Adrenal gland (tissue), 9 donors: ENCODE measurements at regions not wholly inside any gene's neighbourhood (a gene's known extent, or its start where the extent isn't known, plus 50 kb on each side); places are given as distances from the start of the nearest gene placed in this dataset.

ENCODE experiments used
- DNase-seq, 7 donors: peaks; one replicate each; pipeline ENCODE4 v3.0.0-alpha.2; 2019 to 2020
- H3K27ac ChIP-seq, 5 donors: fragments of 200-600 bp; sonication (generic) in 4 of 5; 1 replicate in 3 of 5; 2 replicates in 2 of 5; pipeline versions ENCODE4 v1.5.1 to v1.8.0; 2016 to 2020; ENCODE audit warnings: mild to moderate bottlenecking in 1 of 5
- H3K27me3 ChIP-seq: fragments of 200-600 bp; 2 replicates; pipeline ENCODE4 v1.8.0; 2021
- H3K36me3 ChIP-seq, 2 donors: fragments of 200-600 bp; replicated peaks in 1 of 2; 1 replicate in 1 of 2; 2 replicates in 1 of 2; pipeline versions ENCODE4 v1.5.1 to v1.8.0; 2018 to 2022
- H3K4me1 ChIP-seq, 2 donors: fragments of 200-600 bp; replicated peaks in 1 of 2; 1 replicate in 1 of 2; 2 replicates in 1 of 2; pipeline versions ENCODE4 v1.5.1 to v1.8.0; 2018 to 2021
- H3K4me3 ChIP-seq, 4 donors: fragments of 200-600 bp; sonication (generic) in 3 of 4; one replicate each; pipeline ENCODE4 v1.5.1; 2016 to 2018
- H3K9me3 ChIP-seq, 3 donors: fragments of 200-600 bp; sonication (generic) in 1 of 3; replicated peaks in 1 of 3; 1 replicate in 2 of 3; 2 replicates in 1 of 3; pipeline versions ENCODE4 v1.5.1 to v1.8.0; 2016 to 2021
- POLR2A ChIP-seq, 2 donors: fragments of 450-650 bp; IDR thresholded peaks; one replicate each; pipeline ENCODE4 v1.6.1; 2017; ENCODE audit warnings: antibody characterized with exemption in 2 of 2, mild to moderate bottlenecking in 2 of 2, moderate library complexity in 1 of 2
- WGBS, 4 donors: extraction: QIAGEN DNeasy Blood & Tissue Kit in 2 of 4; methylation state at CpG; one replicate each; pipeline versions ENCODE4 v1.1.5 to v1.1.7; 2013 to 2017; 5-methylcytosine and 5-hydroxymethylcytosine counted together
- intact Hi-C, 2 donors: fragments of 100-400 bp; cut with DNase I; formaldehyde crosslinking; loops; one replicate each; pipeline versions ENCODE4 v1.14.1 to v1.15.0; 2022 to 2023
- TF ChIP-seq, protein P1 (sequence below), 6 experiments: fragments of 450-650 bp in 4 of 6; fragments of 200-600 bp in 2 of 6; sonication (generic) in 1 of 6; IDR thresholded peaks; 1 replicate in 5 of 6; 2 replicates in 1 of 6; pipeline versions ENCODE4 v1.5.1 to v1.8.0; 2016 to 2021; ENCODE audit warnings: antibody characterized with exemption in 6 of 6, mild to moderate bottlenecking in 2 of 6, moderate library complexity in 1 of 6
- donor health status: healthy with polysubstance abuse.
- donor health status: Bipolar disorder and iron deficiency.
- donor health status: DM: yes; HTN: yes; CAD: no.
- donor health status: DM: no; HTN: no; CAD: no.
- donor health status: DM: no; HTN: no; CAD: no.

- WGBS, 4 donors = 70 to 95% (median 84%) methylated on average over 5 of the region's 5 CpGs
- no peak for TF ChIP-seq POLR2A (IDR thresholded peaks at IDR 0.05)
- TF ChIP-seq, protein P1, sequence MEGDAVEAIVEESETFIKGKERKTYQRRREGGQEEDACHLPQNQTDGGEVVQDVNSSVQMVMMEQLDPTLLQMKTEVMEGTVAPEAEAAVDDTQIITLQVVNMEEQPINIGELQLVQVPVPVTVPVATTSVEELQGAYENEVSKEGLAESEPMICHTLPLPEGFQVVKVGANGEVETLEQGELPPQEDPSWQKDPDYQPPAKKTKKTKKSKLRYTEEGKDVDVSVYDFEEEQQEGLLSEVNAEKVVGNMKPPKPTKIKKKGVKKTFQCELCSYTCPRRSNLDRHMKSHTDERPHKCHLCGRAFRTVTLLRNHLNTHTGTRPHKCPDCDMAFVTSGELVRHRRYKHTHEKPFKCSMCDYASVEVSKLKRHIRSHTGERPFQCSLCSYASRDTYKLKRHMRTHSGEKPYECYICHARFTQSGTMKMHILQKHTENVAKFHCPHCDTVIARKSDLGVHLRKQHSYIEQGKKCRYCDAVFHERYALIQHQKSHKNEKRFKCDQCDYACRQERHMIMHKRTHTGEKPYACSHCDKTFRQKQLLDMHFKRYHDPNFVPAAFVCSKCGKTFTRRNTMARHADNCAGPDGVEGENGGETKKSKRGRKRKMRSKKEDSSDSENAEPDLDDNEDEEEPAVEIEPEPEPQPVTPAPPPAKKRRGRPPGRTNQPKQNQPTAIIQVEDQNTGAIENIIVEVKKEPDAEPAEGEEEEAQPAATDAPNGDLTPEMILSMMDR (IDR thresholded peaks at IDR 0.05) = no peak
- no peak overlapping the region for H3K4me3 ChIP-seq
- H3K4me1 ChIP-seq = no peaks in the 10 kb centered on the region
- H3K27ac ChIP-seq = no peak overlapping the region
- no peaks in the 10 kb centered on the region for H3K9me3 ChIP-seq
- intact Hi-C loops = no loop called here
- H3K27me3 ChIP-seq = no peaks in the 10 kb centered on the region
- H3K36me3 ChIP-seq = no peaks in the 10 kb centered on the region
- no peak for DNase-seq
Observed at GRCh38 chr2:151137526-151137925, 124.1 kb downstream of the RBM43 start.

- Histone ChIP-seq H3K4me3 (no peak overlapping the region), H3K27me3 (no peaks in the 10 kb centered on the region), H3K9me3 (no peaks in the 10 kb centered on the region), H3K27ac (no peak overlapping the region), H3K4me1 (no peaks in the 10 kb centered on the region), H3K36me3 (no peaks in the 10 kb centered on the region)
- intact Hi-C loops = no loop called here
- TF ChIP-seq, protein P1 (IDR thresholded peaks at IDR 0.05) = no peak
- no peak for TF ChIP-seq POLR2A (IDR thresholded peaks at IDR 0.05)
- no peak for DNase-seq
- 69 to 86% (median 82%) methylated on average over 2 of the region's 2 CpGs for WGBS, 4 donors
Observed at GRCh38 chr2:151120011-151120410, 141.7 kb downstream of the RBM43 start.

GRCh38 chr2:151119374-151119773, 142.3 kb downstream of the RBM43 start:
- no peaks in the 10 kb centered on the region for H3K9me3 ChIP-seq
- TF ChIP-seq, protein P1 (IDR thresholded peaks at IDR 0.05) = no peak
- no peak for TF ChIP-seq POLR2A (IDR thresholded peaks at IDR 0.05)
- intact Hi-C loops = no loop called here
- H3K4me1 ChIP-seq = no peaks in the 10 kb centered on the region
- H3K27me3 ChIP-seq = no peaks in the 10 kb centered on the region
- H3K36me3 ChIP-seq = no peaks in the 10 kb centered on the region
- DNase-seq = no peak
- H3K27ac ChIP-seq = no peak overlapping the region
- H3K4me3 ChIP-seq = no peak overlapping the region

DNA sequence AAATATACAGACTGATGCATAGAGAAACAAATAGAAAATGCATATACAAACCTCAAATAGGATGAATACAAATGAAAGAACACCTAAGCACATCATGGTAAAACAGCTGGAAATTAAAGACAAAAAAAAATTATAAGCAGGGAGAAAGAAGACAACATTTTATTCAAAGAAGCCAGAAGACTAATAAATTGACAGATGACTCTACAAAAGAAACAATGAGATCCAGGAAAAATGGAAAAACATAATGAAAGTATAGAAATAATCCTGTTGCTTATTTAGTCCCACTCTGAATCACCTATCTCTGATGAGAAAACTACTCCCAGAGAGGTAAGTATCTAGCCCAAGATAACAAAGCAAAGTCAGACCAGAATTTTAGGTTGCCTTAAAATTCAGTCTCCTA, 143.4 kb downstream of the RBM43 start:
- DNase-seq = no peak
- intact Hi-C loops = no loop called here
- H3K27ac ChIP-seq = no peak overlapping the region
- H3K4me1 ChIP-seq = no peaks in the 10 kb centered on the region
- H3K9me3 ChIP-seq = no peaks in the 10 kb centered on the region
- no peak overlapping the region for H3K4me3 ChIP-seq
- H3K27me3 ChIP-seq = no peaks in the 10 kb centered on the region
- TF ChIP-seq, protein P1 (IDR thresholded peaks at IDR 0.05) = no peak
- no peak for TF ChIP-seq POLR2A (IDR thresholded peaks at IDR 0.05)
- H3K36me3 ChIP-seq = no peaks in the 10 kb centered on the region
